ENCODE measurements at regions not wholly inside any gene's neighbourhood (a gene's known extent, or its start where the extent isn't known, plus 50 kb on each side); places are given as distances from the start of the nearest gene placed in this dataset.

DNA sequence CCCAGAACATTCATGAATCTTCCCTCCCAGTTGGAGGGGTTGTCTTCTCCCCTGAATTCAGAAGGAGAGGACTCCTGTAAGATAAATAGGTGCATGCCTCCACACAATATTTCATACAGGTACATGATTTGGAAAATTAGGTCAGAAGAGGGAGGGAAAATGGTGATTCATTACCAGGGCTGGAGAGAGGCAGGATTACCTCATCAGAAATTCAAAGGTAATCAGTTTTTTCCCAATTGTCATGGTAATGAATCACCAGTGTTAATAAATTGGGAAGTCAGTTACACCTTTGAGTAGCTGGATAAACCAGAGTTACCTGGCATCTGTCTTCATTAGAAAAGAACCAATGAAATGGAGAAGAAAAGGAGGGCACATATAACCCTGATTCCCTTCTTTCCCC, 128.5 kb downstream of the EN1 start:
- TF ChIP-seq, protein P1, sequence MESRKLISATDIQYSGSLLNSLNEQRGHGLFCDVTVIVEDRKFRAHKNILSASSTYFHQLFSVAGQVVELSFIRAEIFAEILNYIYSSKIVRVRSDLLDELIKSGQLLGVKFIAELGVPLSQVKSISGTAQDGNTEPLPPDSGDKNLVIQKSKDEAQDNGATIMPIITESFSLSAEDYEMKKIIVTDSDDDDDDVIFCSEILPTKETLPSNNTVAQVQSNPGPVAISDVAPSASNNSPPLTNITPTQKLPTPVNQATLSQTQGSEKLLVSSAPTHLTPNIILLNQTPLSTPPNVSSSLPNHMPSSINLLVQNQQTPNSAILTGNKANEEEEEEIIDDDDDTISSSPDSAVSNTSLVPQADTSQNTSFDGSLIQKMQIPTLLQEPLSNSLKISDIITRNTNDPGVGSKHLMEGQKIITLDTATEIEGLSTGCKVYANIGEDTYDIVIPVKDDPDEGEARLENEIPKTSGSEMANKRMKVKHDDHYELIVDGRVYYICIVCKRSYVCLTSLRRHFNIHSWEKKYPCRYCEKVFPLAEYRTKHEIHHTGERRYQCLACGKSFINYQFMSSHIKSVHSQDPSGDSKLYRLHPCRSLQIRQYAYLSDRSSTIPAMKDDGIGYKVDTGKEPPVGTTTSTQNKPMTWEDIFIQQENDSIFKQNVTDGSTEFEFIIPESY (IDR thresholded peaks at IDR 0.05; ENCODE audit: borderline replicate concordance, low read depth): no peak
- TF ChIP-seq, protein P2, sequence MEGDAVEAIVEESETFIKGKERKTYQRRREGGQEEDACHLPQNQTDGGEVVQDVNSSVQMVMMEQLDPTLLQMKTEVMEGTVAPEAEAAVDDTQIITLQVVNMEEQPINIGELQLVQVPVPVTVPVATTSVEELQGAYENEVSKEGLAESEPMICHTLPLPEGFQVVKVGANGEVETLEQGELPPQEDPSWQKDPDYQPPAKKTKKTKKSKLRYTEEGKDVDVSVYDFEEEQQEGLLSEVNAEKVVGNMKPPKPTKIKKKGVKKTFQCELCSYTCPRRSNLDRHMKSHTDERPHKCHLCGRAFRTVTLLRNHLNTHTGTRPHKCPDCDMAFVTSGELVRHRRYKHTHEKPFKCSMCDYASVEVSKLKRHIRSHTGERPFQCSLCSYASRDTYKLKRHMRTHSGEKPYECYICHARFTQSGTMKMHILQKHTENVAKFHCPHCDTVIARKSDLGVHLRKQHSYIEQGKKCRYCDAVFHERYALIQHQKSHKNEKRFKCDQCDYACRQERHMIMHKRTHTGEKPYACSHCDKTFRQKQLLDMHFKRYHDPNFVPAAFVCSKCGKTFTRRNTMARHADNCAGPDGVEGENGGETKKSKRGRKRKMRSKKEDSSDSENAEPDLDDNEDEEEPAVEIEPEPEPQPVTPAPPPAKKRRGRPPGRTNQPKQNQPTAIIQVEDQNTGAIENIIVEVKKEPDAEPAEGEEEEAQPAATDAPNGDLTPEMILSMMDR (IDR thresholded peaks at IDR 0.05): no peak
- TF ChIP-seq FOXM1 (IDR thresholded peaks at IDR 0.05; ENCODE audit: low read depth) (no peak), SMC3 (IDR thresholded peaks at IDR 0.05; ENCODE audit: low read depth, low read length) (no peak)
- TF ChIP-seq, protein P3, sequence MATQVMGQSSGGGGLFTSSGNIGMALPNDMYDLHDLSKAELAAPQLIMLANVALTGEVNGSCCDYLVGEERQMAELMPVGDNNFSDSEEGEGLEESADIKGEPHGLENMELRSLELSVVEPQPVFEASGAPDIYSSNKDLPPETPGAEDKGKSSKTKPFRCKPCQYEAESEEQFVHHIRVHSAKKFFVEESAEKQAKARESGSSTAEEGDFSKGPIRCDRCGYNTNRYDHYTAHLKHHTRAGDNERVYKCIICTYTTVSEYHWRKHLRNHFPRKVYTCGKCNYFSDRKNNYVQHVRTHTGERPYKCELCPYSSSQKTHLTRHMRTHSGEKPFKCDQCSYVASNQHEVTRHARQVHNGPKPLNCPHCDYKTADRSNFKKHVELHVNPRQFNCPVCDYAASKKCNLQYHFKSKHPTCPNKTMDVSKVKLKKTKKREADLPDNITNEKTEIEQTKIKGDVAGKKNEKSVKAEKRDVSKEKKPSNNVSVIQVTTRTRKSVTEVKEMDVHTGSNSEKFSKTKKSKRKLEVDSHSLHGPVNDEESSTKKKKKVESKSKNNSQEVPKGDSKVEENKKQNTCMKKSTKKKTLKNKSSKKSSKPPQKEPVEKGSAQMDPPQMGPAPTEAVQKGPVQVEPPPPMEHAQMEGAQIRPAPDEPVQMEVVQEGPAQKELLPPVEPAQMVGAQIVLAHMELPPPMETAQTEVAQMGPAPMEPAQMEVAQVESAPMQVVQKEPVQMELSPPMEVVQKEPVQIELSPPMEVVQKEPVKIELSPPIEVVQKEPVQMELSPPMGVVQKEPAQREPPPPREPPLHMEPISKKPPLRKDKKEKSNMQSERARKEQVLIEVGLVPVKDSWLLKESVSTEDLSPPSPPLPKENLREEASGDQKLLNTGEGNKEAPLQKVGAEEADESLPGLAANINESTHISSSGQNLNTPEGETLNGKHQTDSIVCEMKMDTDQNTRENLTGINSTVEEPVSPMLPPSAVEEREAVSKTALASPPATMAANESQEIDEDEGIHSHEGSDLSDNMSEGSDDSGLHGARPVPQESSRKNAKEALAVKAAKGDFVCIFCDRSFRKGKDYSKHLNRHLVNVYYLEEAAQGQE (IDR thresholded peaks at IDR 0.05; ENCODE audit: low read depth, low read length): no peak
